GM21367 (cell line): ENCODE measurements at regions not wholly inside any gene's neighbourhood (a gene's known extent, or its start where the extent isn't known, plus 50 kb on each side); places are given as distances from the start of the nearest gene placed in this dataset.

ENCODE experiments used
- ATAC-seq: cut with Tn5 transposase; IDR thresholded peaks from one replicate; pipeline ENCODE4 v1.9.1; 2021; ENCODE audit not compliant: unreplicated experiment

GRCh38 chr21:21605521-21605920 lies 607.3 kb downstream of the NCAM2 start:
- ATAC-seq = no peak

DNA sequence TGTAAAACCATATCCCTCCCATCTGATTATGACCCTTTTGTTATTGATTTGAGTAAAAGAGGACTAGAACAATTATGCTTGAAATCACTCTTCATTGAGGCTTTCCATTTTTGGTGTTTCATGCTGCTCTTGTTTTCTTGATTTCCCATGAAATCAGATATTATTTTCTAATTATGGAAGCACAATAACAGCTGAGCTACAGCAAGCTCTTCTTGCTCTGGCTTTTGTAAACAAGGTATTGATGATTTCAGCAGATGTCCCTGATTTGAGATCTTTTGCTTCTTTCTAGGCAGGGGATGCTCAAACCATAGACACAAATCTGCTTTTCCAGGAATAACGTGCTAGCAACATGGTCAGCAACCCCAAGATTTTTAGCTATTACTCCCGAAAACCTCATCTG lies 607.8 kb downstream of the NCAM2 start:
- ATAC-seq = no peak

GRCh38 chr21:21612466-21612865 lies 614.3 kb downstream of the NCAM2 start:
- ATAC-seq = no peak

GRCh38 chr21:21614966-21615365 lies 616.8 kb downstream of the NCAM2 start:
- ATAC-seq = no peak

GRCh38 chr21:21622460-21623234 lies 624.4 kb downstream of the NCAM2 start:
- no peak for ATAC-seq

DNA sequence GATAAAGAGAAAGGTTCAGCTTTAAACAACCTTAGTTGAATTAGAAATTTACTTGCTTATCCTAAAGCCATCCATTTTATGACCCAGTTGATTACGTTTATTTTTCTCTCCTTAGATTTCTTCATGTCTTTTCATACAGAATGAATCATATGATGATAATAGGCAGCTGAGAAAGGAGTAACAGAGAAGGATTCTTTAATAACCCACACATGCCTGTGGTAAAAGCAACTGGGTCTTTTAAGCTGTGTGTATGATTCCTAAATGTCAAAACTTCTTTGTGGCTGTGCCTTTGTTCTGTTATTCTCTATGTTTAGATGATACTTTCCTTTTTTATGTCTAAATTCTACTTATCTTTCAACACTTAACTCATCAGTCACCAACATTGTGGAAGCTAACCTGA lies 626.5 kb downstream of the NCAM2 start:
- ATAC-seq = no peak

DNA sequence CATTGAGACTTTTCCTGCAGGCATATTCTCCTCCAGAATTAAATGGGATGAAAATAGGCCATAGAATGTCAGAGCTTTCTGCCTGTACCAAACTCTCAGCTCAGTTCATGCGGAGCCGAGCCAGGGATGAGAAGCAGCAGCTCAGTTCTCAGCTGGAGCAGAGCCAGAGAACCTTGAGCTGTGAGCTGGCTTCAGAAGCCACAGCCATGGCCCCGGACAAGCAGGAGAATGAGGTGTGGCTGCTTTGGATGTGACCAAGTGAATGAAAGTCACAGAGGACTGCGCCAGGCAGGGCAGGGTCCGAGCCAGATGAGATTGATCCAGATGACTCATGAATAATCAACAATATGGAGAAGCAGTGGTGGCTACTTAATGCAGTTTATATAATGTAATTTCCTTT lies 633.8 kb downstream of the NCAM2 start:
- no peak for ATAC-seq

DNA sequence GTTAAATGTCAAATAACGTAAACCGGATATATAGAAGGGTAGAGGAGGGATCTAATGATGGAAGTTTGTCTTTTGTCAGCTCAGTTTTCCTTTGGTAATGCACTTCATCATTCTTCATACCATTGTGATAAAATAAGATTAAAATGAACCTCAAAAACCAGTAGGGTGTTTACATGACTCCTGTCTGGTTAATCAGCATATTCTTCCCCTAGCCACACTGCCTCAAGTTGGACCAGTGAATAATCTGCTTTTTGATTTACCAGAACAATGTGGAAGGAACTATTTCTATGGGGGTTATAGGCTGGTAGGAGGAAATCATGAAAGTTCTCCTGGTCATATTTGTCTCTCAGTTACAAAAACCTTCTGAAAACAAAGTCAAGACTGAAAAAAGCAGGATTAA lies 634.7 kb downstream of the NCAM2 start:
- no peak for ATAC-seq

DNA sequence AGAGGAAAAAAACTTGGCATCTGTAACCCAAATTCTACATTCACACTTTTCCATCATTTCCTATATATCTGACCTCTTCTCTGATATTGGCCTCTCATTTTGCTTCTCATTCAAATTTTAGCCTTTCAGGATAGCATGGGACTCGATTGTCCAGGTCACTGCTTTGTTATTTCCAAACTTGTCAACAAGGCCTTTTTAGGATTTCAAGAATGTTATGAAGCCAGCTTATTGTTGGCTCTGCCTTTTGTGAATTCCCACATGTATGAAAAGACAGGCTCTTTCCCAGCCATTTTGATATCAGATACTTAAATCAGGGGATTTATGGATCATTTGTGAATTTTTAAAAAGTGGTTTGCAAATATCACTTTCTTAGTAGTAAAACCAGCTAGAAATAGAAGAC lies 663.5 kb downstream of the NCAM2 start:
- no peak for ATAC-seq

GRCh38 chr21:21662776-21663175 lies 664.6 kb downstream of the NCAM2 start:
- ATAC-seq = no peak

- no peak for ATAC-seq
Measured at GRCh38 chr21:21664871-21665270, 666.7 kb downstream of the NCAM2 start.

DNA sequence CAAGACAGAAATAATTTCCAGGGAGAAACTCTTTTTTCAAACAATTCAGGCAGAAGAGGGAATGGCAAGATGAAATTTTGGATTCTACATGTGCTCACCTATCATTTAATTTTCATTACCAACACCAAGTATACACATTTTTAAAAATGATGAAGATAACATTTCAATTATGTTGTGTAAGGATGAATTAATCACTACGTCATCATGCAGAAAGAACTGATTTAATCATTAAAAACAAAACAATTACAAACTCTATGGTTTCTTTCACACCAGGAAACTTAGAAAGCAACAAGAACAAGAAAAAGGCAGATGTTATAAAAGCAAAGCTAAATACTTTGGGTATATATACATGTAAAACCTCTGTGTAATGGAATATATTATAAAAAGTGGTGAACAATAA lies 668.5 kb downstream of the NCAM2 start:
- no peak for ATAC-seq

- no peak for ATAC-seq
Measured at GRCh38 chr21:21668198-21668597, 670.0 kb downstream of the NCAM2 start.

DNA sequence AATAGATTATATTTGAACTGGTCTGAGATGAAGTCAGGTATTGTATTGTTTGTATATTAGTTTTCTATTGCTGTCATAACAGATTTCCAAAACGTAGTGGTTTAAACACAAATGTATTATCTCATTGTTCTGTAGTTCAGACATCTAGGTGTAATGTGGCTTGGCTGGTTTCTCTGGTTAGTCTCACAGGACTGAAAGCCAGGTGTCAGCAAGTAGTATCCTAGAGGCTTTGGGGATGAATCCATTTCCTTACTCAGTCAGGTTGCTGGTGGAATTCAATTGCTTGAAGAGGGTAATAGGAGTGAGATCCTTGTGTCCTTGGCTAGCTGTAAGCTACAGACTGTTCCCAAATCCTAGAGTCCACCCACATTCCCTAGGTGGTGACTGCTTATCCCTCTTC lies 675.8 kb downstream of the NCAM2 start:
- ATAC-seq = no peak

- no peak for ATAC-seq
Measured at GRCh38 chr21:21675601-21676000, 677.4 kb downstream of the NCAM2 start.

DNA sequence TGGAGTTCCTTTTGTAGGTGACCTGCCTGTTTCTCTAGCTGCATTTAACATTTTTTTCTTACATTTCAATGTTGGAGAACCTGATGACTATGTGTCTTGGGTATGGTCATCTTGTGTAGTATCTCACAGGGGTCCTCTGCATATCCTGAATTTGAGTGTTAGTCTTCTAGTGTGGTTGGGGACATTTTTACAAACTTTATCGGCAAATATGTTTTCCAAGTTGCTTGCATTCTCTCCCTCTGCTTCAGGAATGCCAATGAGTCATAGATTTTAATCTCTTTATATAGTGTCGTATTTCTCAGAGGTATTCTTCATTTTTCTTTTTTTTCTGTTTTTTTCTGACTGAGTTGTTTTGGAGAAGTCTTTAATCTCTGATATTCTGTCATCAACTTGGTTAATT lies 684.0 kb downstream of the NCAM2 start:
- ATAC-seq = no peak

DNA sequence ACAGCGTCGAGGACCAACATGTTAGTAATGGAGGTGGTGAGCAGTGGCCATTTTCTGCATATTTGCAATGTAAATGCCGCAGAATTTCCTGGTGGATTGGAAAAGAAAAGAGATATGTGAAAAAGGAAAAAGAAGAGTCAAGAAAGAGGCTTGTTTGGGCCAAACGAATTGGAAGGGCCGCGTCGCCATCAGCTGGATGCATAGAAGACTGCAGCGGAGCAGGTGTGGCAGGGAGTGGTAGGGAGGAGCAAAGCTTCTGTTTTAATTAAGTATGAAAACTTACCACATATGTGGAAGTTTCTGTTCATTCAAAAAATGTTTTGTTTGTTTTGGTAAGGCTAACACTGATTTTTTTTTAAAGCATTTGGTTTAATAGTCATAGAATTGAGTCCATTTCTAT lies 690.7 kb downstream of the NCAM2 start:
- no peak for ATAC-seq

DNA sequence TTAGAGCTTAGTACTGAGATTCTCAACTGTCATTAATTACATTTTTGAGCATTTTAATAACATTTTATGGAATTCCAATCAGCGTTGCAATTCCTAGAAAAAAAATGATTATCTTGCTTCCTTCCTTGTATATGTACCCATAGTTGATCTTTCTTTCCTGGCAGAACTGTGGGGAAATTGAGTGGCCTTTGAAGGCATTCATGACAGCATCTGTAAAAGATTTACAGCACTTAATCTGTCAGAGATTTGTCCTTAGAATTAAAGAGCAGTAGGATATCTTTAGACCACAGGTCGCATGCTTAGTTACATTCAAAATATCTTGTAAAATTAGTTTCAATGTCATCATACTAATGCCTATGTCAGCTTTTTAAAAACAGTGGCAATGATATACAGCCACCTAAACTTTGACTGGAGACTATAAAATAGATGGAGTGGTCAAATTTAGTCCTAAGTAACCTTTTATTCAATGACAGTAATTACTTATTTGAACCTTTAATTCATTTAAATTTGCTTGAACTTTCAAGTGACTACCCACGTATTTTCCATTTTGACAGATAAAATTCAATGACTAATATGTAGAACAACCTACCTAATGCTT lies 692.0 kb downstream of the NCAM2 start:
- ATAC-seq = no peak

DNA sequence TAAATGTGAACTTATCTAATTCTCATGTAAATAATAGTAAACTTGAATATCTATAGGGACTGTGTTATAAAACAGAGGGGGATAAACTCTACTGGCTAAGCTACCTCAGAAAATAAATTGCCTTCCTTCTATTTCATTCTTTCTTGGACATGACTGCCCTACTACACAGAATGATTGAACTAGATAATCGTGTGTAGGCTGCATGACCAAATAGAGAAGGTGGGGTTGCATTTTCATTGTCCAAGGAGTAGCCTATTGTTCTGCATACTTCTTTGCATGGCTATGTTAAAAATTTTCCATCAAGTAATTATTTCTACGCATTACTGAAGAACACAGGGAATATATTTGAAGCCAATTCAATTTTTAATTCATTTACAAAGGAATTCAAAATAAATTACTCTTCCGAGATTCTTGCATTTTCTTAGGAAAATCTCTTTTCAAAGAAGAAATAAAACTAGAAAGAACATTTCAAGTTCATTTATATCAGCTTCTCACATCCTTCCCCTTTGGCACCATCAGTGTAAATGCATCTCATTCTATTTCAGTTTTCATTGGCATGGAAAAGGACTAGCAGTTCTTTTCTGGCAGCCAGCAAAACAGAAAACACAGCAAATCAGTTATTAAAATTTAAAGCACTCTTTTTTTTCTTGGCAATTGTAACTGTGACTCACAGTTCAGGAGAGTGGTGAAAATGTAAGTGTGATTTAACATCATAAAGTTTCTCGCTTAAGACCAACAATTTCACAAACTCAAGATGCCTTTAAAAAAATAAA lies 714.7 kb downstream of the NCAM2 start:
- no peak for ATAC-seq

DNA sequence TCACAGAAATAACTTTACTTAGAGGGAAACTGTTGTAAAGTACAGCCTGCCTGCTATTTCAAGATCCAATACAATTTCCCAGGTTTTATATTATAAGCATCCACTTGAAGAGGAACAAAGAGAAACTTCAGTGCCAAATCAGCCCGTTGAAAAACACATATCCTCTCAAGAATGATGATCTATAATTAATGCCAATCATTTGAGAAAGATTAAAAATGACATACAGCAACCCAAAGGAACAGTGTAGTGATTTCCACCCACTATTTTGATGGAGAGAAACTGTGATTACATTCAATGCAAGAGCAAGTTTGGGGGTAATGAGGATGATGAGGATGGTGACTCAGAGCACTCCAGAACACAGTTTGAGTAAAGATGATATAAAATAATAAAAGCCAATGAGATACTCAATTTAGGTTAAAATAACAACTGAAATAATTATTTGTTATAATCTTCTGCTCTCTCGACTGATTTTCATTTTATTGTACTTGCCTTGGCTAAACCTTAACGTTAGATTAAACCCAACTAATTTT lies 715.5 kb downstream of the NCAM2 start:
- no peak for ATAC-seq

GRCh38 chr21:21714426-21714825 lies 716.2 kb downstream of the NCAM2 start:
- ATAC-seq = no peak
